Gastrocnemius medialis (tissue), 4 donors: ENCODE measurements at regions not wholly inside any gene's neighbourhood (a gene's known extent, or its start where the extent isn't known, plus 50 kb on each side); places are given as distances from the start of the nearest gene placed in this dataset.

Experiments
- ATAC-seq, 2 donors: fragments of 150-250 bp; one replicate each; pipeline ENCODE4 v1.9.1; 2016
- DNase-seq, 2 donors: peaks; one replicate each; pipeline ENCODE4 v3.0.0-alpha.2; 2019
- H3K27ac ChIP-seq, 4 donors: fragments of 200-600 bp; sonication (generic); 1 replicate in 1 of 4; 2 replicates in 3 of 4; pipeline ENCODE4 v1.5.1; 2016 to 2018; ENCODE audit warnings: mild to moderate bottlenecking in 2 of 4, moderate library complexity in 1 of 4
- H3K27me3 ChIP-seq, 3 donors: fragments of 200-600 bp; sonication (generic) in 2 of 3; 1 replicate in 1 of 3; 2 replicates in 2 of 3; pipeline versions ENCODE4 v1.5.1 to v1.6.0; 2016 to 2019; ENCODE audit warnings: mild to moderate bottlenecking in 1 of 3, moderate library complexity in 1 of 3
- H3K36me3 ChIP-seq, 2 donors: fragments of 200-600 bp; sonication (generic) in 1 of 2; one replicate each; pipeline ENCODE4 v1.5.1; 2017 to 2018
- H3K4me1 ChIP-seq, 2 donors: fragments of 200-600 bp; sonication (generic) in 1 of 2; one replicate each; pipeline ENCODE4 v1.5.1; 2016 to 2017; ENCODE audit warnings: mild to moderate bottlenecking in 2 of 2
- H3K4me3 ChIP-seq, 4 donors: fragments of 200-600 bp; sonication (generic) in 3 of 4; 1 replicate in 1 of 4; 2 replicates in 3 of 4; pipeline ENCODE4 v1.5.1; 2016 to 2019; ENCODE audit warnings: mild to moderate bottlenecking in 2 of 4
- H3K9me3 ChIP-seq, 3 donors: fragments of 200-600 bp; sonication (generic) in 2 of 3; 1 replicate in 1 of 3; 2 replicates in 2 of 3; pipeline ENCODE4 v1.5.1; 2016 to 2019
- POLR2A ChIP-seq, 2 donors: fragments of 450-650 bp; IDR thresholded peaks; one replicate each; pipeline ENCODE4 v1.6.1; 2017; ENCODE audit warnings: antibody characterized with exemption in 2 of 2, mild to moderate bottlenecking in 2 of 2, moderate library complexity in 2 of 2
- in situ Hi-C, 4 donors: fragments of 200-750 bp; cut with MboI; loops; one replicate each; pipeline versions ENCODE4 v1.15.0 to v1.8.0; 2017; ENCODE audit warnings: low sequenced_read_pairs in 4 of 4
- intact Hi-C: fragments of 100-400 bp; cut with DNase I; formaldehyde crosslinking; loops from one replicate; pipeline ENCODE4 v1.15.1; 2023; ENCODE audit warnings: low total_unique reads
- TF ChIP-seq, protein P1 (sequence below), 5 experiments: fragments of 450-650 bp in 3 of 5; fragments of 200-600 bp in 2 of 5; sonication (generic) in 2 of 5; IDR thresholded peaks in 4 of 5; conservative IDR thresholded peaks in 1 of 5; 1 replicate in 4 of 5; 2 replicates in 1 of 5; pipeline ENCODE4 v1.5.1; 2016 to 2019; ENCODE audit warnings: antibody characterized with exemption in 5 of 5, mild to moderate bottlenecking in 3 of 5, moderate library complexity in 3 of 5

- Histone ChIP-seq H3K27me3 (no peaks in the 10 kb centered on the region), H3K36me3 (no peaks in the 10 kb centered on the region), H3K27ac (no peak overlapping the region), H3K4me3 (no peak overlapping the region), H3K9me3 (no peaks in the 10 kb centered on the region), H3K4me1 (no peaks in the 10 kb centered on the region)
- intact Hi-C loops (no loop called here), in situ Hi-C loops (no loop called here)
- ATAC-seq: no peak
- TF ChIP-seq, protein P1, sequence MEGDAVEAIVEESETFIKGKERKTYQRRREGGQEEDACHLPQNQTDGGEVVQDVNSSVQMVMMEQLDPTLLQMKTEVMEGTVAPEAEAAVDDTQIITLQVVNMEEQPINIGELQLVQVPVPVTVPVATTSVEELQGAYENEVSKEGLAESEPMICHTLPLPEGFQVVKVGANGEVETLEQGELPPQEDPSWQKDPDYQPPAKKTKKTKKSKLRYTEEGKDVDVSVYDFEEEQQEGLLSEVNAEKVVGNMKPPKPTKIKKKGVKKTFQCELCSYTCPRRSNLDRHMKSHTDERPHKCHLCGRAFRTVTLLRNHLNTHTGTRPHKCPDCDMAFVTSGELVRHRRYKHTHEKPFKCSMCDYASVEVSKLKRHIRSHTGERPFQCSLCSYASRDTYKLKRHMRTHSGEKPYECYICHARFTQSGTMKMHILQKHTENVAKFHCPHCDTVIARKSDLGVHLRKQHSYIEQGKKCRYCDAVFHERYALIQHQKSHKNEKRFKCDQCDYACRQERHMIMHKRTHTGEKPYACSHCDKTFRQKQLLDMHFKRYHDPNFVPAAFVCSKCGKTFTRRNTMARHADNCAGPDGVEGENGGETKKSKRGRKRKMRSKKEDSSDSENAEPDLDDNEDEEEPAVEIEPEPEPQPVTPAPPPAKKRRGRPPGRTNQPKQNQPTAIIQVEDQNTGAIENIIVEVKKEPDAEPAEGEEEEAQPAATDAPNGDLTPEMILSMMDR (IDR thresholded peaks at IDR 0.05 in 4 of 5, conservative IDR thresholded peaks at IDR 0.05 in 1 of 5): no peak
- no peak for TF ChIP-seq POLR2A (IDR thresholded peaks at IDR 0.05)
- DNase-seq: no peak
Measured at GRCh38 chr14:89743828-89744227, 210.7 kb downstream of the EFCAB11 start.

- H3K27ac ChIP-seq: no peak overlapping the region
- in situ Hi-C loops: no loop called here
- TF ChIP-seq, protein P1 (IDR thresholded peaks at IDR 0.05 in 4 of 5, conservative IDR thresholded peaks at IDR 0.05 in 1 of 5): no peak
- TF ChIP-seq POLR2A (IDR thresholded peaks at IDR 0.05): no peak
- DNase-seq (no peak), ATAC-seq (no peak)
- H3K9me3 ChIP-seq: no peaks in the 10 kb centered on the region
- H3K4me3 ChIP-seq: no peak overlapping the region
- no peaks in the 10 kb centered on the region for H3K27me3 ChIP-seq
- no peaks in the 10 kb centered on the region for H3K36me3 ChIP-seq
- no peaks in the 10 kb centered on the region for H3K4me1 ChIP-seq
- intact Hi-C loops: no loop called here
Measured at GRCh38 chr14:89740241-89740640, 214.3 kb downstream of the EFCAB11 start.

GRCh38 chr14:89736881-89737280 lies 217.6 kb downstream of the EFCAB11 start:
- ATAC-seq (no peak), DNase-seq (no peak)
- Histone ChIP-seq H3K4me1 (no peaks in the 10 kb centered on the region), H3K27ac (no peak overlapping the region), H3K9me3 (no peaks in the 10 kb centered on the region), H3K36me3 (no peaks in the 10 kb centered on the region), H3K4me3 (no peak overlapping the region), H3K27me3 (no peaks in the 10 kb centered on the region)
- TF ChIP-seq, protein P1 (IDR thresholded peaks at IDR 0.05 in 4 of 5, conservative IDR thresholded peaks at IDR 0.05 in 1 of 5): no peak
- TF ChIP-seq POLR2A (IDR thresholded peaks at IDR 0.05): no peak
- in situ Hi-C loops (no loop called here), intact Hi-C loops (no loop called here)

GRCh38 chr14:89731396-89731933 lies 223.1 kb downstream of the EFCAB11 start:
- intact Hi-C loops: no loop called here
- no peaks in the 10 kb centered on the region for H3K9me3 ChIP-seq
- TF ChIP-seq, protein P1 (IDR thresholded peaks at IDR 0.05 in 4 of 5, conservative IDR thresholded peaks at IDR 0.05 in 1 of 5): no peak
- no peak for TF ChIP-seq POLR2A (IDR thresholded peaks at IDR 0.05)
- no peak overlapping the region for H3K4me3 ChIP-seq
- no peaks in the 10 kb centered on the region for H3K4me1 ChIP-seq
- DNase-seq: no peak
- ATAC-seq: no peak
- in situ Hi-C loops: no loop called here
- H3K36me3 ChIP-seq: no peaks in the 10 kb centered on the region
- H3K27ac ChIP-seq: no peak overlapping the region
- no peaks in the 10 kb centered on the region for H3K27me3 ChIP-seq

DNA sequence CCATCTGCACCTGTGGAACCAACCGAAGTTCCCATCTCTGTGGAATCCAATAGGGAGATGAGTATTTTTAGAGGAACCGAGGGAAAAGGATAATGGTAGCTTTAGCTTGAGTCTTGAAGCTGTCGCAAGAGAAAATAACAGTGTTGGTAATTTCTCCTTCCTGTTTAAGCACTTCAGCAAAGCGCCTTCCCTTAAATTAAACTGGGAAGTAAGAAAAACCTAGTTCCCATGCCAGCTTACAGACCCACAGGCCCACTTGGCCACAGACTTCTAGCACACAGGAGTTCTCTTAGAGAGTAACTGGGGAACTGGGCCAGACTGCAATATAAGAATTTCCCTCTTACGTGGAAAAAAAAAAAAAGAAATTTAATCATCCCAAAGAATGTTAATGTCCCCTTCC lies 223.8 kb downstream of the EFCAB11 start:
- H3K4me3 ChIP-seq: no peak overlapping the region
- in situ Hi-C loops: no loop called here
- no peaks in the 10 kb centered on the region for H3K36me3 ChIP-seq
- H3K4me1 ChIP-seq: no peaks in the 10 kb centered on the region
- H3K27ac ChIP-seq: no peak overlapping the region
- no peaks in the 10 kb centered on the region for H3K27me3 ChIP-seq
- DNase-seq (no peak), ATAC-seq (no peak)
- no peaks in the 10 kb centered on the region for H3K9me3 ChIP-seq
- TF ChIP-seq, protein P1 (IDR thresholded peaks at IDR 0.05 in 4 of 5, conservative IDR thresholded peaks at IDR 0.05 in 1 of 5): no peak
- TF ChIP-seq POLR2A (IDR thresholded peaks at IDR 0.05): no peak
- intact Hi-C loops: no loop called here
